ENCODE measurements at regions not wholly inside any gene's neighbourhood (a gene's known extent, or its start where the extent isn't known, plus 50 kb on each side); places are given as distances from the start of the nearest gene placed in this dataset.

GRCh38 chr10:133010095-133010842 is 67.9 kb upstream of the CFAP46 start:
- 92% methylated on average over 23 of the region's 23 CpGs for WGBS (ENCODE audit: low lambda C conversion rate, missing lambda C conversion rate)

GRCh38 chr10:133009218-133009950 is 67.0 kb upstream of the CFAP46 start:
- Histone ChIP-seq H2AFZ (no peak overlapping the region), H3K79me2 (no peaks in the 10 kb centered on the region), H3K36me3 (replicated peaks; ENCODE audit: insufficient read depth, low read depth) (no peaks in the 10 kb centered on the region), H3K4me1 (ENCODE audit: insufficient read depth) (peaks cover 5% of the 10 kb centered on the region), H3K27ac (no peak overlapping the region), H3K4me2 (no peak overlapping the region), H3K9me2 (replicated peaks; ENCODE audit: insufficient read depth) (no peaks in the 10 kb centered on the region), H3K9me3 (ENCODE audit: low read depth) (no peaks in the 10 kb centered on the region), H4K20me1 (ENCODE audit: insufficient read depth, poor library complexity, severe bottlenecking) (no peaks in the 10 kb centered on the region), H3K27me3 (no peaks in the 10 kb centered on the region), H3K4me3 (no peak overlapping the region)
- peak; percentile 59 for DNase-seq (ENCODE audit: low spot score)
- WGBS (ENCODE audit: low lambda C conversion rate, missing lambda C conversion rate): 67% methylated on average over 23 of the region's 23 CpGs
- no peak for TF ChIP-seq EZH2 (IDR thresholded peaks at IDR 0.05; ENCODE audit: borderline replicate concordance)
- no peak for TF ChIP-seq CTCF (IDR thresholded peaks at IDR 0.05; ENCODE audit: poor library complexity)
- no peak for TF ChIP-seq EZH2phosphoT487 (IDR thresholded peaks at IDR 0.05; ENCODE audit: low read depth, severe bottlenecking, unreplicated experiment)

More at GRCh38 chr10:133010095-133010842, 67.9 kb upstream of the CFAP46 start:
- H3K9me3 ChIP-seq (ENCODE audit: low read depth): no peaks in the 10 kb centered on the region
- H3K36me3 ChIP-seq (replicated peaks; ENCODE audit: insufficient read depth, low read depth): no peaks in the 10 kb centered on the region
- H3K4me3 ChIP-seq: no peak overlapping the region
- H3K4me2 ChIP-seq: no peak overlapping the region
- no peak overlapping the region for H3K27ac ChIP-seq
- H3K79me2 ChIP-seq: no peaks in the 10 kb centered on the region
- DNase-seq (ENCODE audit: low spot score): no peak
- H2AFZ ChIP-seq: no peak overlapping the region
- no peaks in the 10 kb centered on the region for H3K27me3 ChIP-seq
- peaks cover 5% of the 10 kb centered on the region for H3K4me1 ChIP-seq (ENCODE audit: insufficient read depth)
- TF ChIP-seq CTCF (IDR thresholded peaks at IDR 0.05; ENCODE audit: poor library complexity): no peak
- no peak for TF ChIP-seq EZH2 (IDR thresholded peaks at IDR 0.05; ENCODE audit: borderline replicate concordance)
- TF ChIP-seq EZH2phosphoT487 (IDR thresholded peaks at IDR 0.05; ENCODE audit: low read depth, severe bottlenecking, unreplicated experiment): no peak
- no peaks in the 10 kb centered on the region for H4K20me1 ChIP-seq (ENCODE audit: insufficient read depth, poor library complexity, severe bottlenecking)
- H3K9me2 ChIP-seq (replicated peaks; ENCODE audit: insufficient read depth): no peaks in the 10 kb centered on the region

- TF ChIP-seq EZH2phosphoT487 (IDR thresholded peaks at IDR 0.05; ENCODE audit: low read depth, severe bottlenecking, unreplicated experiment) (no peak), EZH2 (IDR thresholded peaks at IDR 0.05; ENCODE audit: borderline replicate concordance) (no peak), CTCF (IDR thresholded peaks at IDR 0.05; ENCODE audit: poor library complexity) (no peak)
- Histone ChIP-seq H3K9me2 (replicated peaks; ENCODE audit: insufficient read depth) (no peaks in the 10 kb centered on the region), H3K36me3 (replicated peaks; ENCODE audit: insufficient read depth, low read depth) (no peaks in the 10 kb centered on the region), H3K27me3 (no peaks in the 10 kb centered on the region), H3K27ac (peak overlapping the region; percentile 41), H3K4me1 (ENCODE audit: insufficient read depth) (peaks cover 5% of the 10 kb centered on the region), H3K79me2 (no peaks in the 10 kb centered on the region), H4K20me1 (ENCODE audit: insufficient read depth, poor library complexity, severe bottlenecking) (no peaks in the 10 kb centered on the region), H3K4me3 (no peak overlapping the region), H2AFZ (no peak overlapping the region), H3K4me2 (no peak overlapping the region), H3K9me3 (ENCODE audit: low read depth) (no peaks in the 10 kb centered on the region)
- no peak for DNase-seq (ENCODE audit: low spot score)
- 88% methylated on average over 11 of the region's 11 CpGs for WGBS (ENCODE audit: low lambda C conversion rate, missing lambda C conversion rate)
Observed at GRCh38 chr10:133008736-133009135, 66.4 kb upstream of the CFAP46 start.

Data from hepatocyte (in vitro differentiated cells).